ENCODE measurements at regions not wholly inside any gene's neighbourhood (a gene's known extent, or its start where the extent isn't known, plus 50 kb on each side); places are given as distances from the start of the nearest gene placed in this dataset.

- Mint-ChIP-seq H3K36me3 (ENCODE audit: low read depth) (peaks cover 5% of the 10 kb centered on the region; the same call in 1 of the 3 replicates), H3K9me3 (peaks cover 10% of the 10 kb centered on the region; the same call in 2 of the 3 replicates), H3K27ac (no peak overlapping the region), H3K4me3 (no peak overlapping the region), H3K27me3 (ENCODE audit: insufficient read depth, low read depth, poor library complexity) (no peaks in the 10 kb centered on the region), H3K4me1 (peaks cover 3% of the 10 kb centered on the region; the same call in 2 of the 3 replicates)
- ATAC-seq (peak; percentile 58), DNase-seq (ENCODE audit: low spot score) (peak; percentile 53)
- Histone ChIP-seq H3K36me3 (ENCODE audit: insufficient read depth) (no peaks in the 10 kb centered on the region), H3K4me3 (no peak overlapping the region), H4K20me1 (replicated peaks; ENCODE audit: insufficient read depth) (no peaks in the 10 kb centered on the region), H3K79me2 (replicated peaks; ENCODE audit: insufficient read depth) (no peaks in the 10 kb centered on the region), H3K4me1 (ENCODE audit: insufficient read depth) (no peaks in the 10 kb centered on the region), H3K27me3 (ENCODE audit: insufficient read depth) (no peaks in the 10 kb centered on the region), H3K4me2 (no peak overlapping the region), H3K9me2 (ENCODE audit: insufficient read depth) (no peaks in the 10 kb centered on the region), H3F3A (replicated peaks; ENCODE audit: low read depth) (no peaks in the 10 kb centered on the region), H3K27ac (ENCODE audit: low read depth) (no peak overlapping the region), H2AFZ (no peak overlapping the region)
- TF ChIP-seq CTCF (conservative IDR thresholded peaks at IDR 0.05; ENCODE audit: low read depth in 2 of 2) (peak; percentile 63 to 89), ZNF331 (CRISPR knock-in tag; IDR thresholded peaks at IDR 0.05; ENCODE audit: low read depth) (no peak)
Observed at GRCh38 chr13:84844473-84844872, 954.7 kb downstream of the SLITRK6 start.

DNA sequence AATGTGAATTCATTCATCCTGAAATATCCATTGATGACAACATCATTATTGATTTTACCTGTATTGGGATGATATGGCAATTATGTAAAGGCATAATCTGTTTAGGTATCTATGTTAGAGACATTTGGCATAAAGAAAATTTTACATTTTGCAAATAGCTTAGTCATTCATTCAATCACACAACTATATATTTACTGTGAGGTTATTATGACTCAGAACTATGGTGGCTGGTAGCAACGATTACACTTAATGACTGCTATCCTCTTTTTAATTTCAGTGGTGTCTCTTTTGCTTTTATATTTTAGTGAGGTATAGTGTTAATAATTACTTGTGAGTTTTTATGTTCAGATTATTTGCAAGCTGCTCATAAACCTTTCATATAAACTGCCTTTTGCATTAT lies 955.9 kb downstream of the SLITRK6 start:
- no peak overlapping the region for H3K4me3 Mint-ChIP-seq
- no peak for ATAC-seq
- Histone ChIP-seq H3K4me3 (no peak overlapping the region), H3F3A (replicated peaks; ENCODE audit: low read depth) (no peaks in the 10 kb centered on the region), H2AFZ (no peak overlapping the region), H3K27ac (ENCODE audit: low read depth) (no peak overlapping the region), H3K9me2 (ENCODE audit: insufficient read depth) (no peaks in the 10 kb centered on the region), H3K79me2 (replicated peaks; ENCODE audit: insufficient read depth) (no peaks in the 10 kb centered on the region), H3K4me2 (no peak overlapping the region), H4K20me1 (replicated peaks; ENCODE audit: insufficient read depth) (no peaks in the 10 kb centered on the region), H3K36me3 (ENCODE audit: insufficient read depth) (no peaks in the 10 kb centered on the region), H3K4me1 (ENCODE audit: insufficient read depth) (no peaks in the 10 kb centered on the region), H3K27me3 (ENCODE audit: insufficient read depth) (no peaks in the 10 kb centered on the region)
- peaks cover 3% of the 10 kb centered on the region; the same call in 2 of the 3 replicates for H3K4me1 Mint-ChIP-seq
- DNase-seq (ENCODE audit: low spot score) = no peak
- H3K27me3 Mint-ChIP-seq (ENCODE audit: insufficient read depth, low read depth, poor library complexity) = no peaks in the 10 kb centered on the region
- H3K27ac Mint-ChIP-seq = no peak overlapping the region
- H3K36me3 Mint-ChIP-seq (ENCODE audit: low read depth) = peaks cover 5% of the 10 kb centered on the region; the same call in 1 of the 3 replicates
- TF ChIP-seq, protein P1, sequence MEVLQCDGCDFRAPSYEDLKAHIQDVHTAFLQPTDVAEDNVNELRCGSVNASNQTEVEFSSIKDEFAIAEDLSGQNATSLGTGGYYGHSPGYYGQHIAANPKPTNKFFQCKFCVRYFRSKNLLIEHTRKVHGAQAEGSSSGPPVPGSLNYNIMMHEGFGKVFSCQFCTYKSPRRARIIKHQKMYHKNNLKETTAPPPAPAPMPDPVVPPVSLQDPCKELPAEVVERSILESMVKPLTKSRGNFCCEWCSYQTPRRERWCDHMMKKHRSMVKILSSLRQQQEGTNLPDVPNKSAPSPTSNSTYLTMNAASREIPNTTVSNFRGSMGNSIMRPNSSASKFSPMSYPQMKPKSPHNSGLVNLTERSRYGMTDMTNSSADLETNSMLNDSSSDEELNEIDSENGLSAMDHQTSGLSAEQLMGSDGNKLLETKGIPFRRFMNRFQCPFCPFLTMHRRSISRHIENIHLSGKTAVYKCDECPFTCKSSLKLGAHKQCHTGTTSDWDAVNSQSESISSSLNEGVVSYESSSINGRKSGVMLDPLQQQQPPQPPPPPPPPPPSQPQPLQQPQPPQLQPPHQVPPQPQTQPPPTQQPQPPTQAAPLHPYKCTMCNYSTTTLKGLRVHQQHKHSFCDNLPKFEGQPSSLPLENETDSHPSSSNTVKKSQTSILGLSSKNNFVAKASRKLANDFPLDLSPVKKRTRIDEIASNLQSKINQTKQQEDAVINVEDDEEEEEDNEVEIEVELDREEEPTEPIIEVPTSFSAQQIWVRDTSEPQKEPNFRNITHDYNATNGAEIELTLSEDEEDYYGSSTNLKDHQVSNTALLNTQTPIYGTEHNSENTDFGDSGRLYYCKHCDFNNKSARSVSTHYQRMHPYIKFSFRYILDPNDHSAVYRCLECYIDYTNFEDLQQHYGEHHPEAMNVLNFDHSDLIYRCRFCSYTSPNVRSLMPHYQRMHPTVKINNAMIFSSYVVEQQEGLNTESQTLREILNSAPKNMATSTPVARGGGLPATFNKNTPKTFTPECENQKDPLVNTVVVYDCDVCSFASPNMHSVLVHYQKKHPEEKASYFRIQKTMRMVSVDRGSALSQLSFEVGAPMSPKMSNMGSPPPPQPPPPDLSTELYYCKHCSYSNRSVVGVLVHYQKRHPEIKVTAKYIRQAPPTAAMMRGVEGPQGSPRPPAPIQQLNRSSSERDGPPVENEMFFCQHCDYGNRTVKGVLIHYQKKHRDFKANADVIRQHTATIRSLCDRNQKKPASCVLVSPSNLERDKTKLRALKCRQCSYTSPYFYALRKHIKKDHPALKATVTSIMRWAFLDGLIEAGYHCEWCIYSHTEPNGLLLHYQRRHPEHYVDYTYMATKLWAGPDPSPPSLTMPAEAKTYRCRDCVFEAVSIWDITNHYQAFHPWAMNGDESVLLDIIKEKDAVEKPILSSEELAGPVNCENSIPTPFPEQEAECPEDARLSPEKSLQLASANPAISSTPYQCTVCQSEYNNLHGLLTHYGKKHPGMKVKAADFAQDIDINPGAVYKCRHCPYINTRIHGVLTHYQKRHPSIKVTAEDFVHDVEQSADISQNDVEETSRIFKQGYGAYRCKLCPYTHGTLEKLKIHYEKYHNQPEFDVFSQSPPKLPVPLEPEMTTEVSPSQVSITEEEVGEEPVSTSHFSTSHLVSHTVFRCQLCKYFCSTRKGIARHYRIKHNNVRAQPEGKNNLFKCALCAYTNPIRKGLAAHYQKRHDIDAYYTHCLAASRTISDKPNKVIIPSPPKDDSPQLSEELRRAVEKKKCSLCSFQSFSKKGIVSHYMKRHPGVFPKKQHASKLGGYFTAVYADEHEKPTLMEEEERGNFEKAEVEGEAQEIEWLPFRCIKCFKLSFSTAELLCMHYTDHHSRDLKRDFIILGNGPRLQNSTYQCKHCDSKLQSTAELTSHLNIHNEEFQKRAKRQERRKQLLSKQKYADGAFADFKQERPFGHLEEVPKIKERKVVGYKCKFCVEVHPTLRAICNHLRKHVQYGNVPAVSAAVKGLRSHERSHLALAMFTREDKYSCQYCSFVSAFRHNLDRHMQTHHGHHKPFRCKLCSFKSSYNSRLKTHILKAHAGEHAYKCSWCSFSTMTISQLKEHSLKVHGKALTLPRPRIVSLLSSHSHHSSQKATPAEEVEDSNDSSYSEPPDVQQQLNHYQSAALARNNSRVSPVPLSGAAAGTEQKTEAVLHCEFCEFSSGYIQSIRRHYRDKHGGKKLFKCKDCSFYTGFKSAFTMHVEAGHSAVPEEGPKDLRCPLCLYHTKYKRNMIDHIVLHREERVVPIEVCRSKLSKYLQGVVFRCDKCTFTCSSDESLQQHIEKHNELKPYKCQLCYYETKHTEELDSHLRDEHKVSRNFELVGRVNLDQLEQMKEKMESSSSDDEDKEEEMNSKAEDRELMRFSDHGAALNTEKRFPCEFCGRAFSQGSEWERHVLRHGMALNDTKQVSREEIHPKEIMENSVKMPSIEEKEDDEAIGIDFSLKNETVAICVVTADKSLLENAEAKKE (CRISPR knock-in tag; IDR thresholded peaks at IDR 0.05) = no peak
- TF ChIP-seq EZH2phosphoT487 (IDR thresholded peaks at IDR 0.05; ENCODE audit: unreplicated experiment) (no peak), POLR2AphosphoS5 (IDR thresholded peaks at IDR 0.05; ENCODE audit: low read depth) (no peak), ZNF114 (CRISPR knock-in tag; IDR thresholded peaks at IDR 0.05) (no peak), ZNF331 (CRISPR knock-in tag; IDR thresholded peaks at IDR 0.05; ENCODE audit: low read depth) (no peak)
- H3K9me3 Mint-ChIP-seq = peaks cover 10% of the 10 kb centered on the region; the same call in 2 of the 3 replicates
